ENCODE measurements at regions not wholly inside any gene's neighbourhood (a gene's known extent, or its start where the extent isn't known, plus 50 kb on each side); places are given as distances from the start of the nearest gene placed in this dataset.

DNA sequence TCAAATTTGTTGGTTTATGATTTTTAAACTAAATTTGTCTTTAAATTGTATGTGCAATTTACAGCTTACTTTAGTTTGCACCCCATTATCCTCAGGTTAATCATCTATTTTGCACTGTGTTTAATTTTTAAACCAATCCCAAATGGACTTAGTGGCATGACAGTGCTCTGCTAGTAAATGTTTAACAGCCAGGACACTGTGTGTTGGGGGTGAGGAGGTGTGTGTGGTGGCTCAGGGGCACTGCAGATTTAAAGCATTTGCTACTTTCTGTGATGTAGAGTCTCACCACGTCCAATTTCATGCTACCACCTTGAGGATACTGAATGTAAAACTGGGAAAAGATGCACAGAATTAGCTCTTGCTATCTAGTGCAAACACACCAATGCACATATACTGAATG is 225.7 kb downstream of the HAO1 start:
- no peaks in the 10 kb centered on the region for H3K36me3 ChIP-seq (ENCODE audit: control insufficient read depth in 2 of 3, insufficient read depth in 3 of 3, low read length in 3 of 3)
- no peaks in the 10 kb centered on the region for H3K27me3 ChIP-seq (ENCODE audit: control insufficient read depth, insufficient read depth, low read length)
- TF ChIP-seq, protein P1, sequence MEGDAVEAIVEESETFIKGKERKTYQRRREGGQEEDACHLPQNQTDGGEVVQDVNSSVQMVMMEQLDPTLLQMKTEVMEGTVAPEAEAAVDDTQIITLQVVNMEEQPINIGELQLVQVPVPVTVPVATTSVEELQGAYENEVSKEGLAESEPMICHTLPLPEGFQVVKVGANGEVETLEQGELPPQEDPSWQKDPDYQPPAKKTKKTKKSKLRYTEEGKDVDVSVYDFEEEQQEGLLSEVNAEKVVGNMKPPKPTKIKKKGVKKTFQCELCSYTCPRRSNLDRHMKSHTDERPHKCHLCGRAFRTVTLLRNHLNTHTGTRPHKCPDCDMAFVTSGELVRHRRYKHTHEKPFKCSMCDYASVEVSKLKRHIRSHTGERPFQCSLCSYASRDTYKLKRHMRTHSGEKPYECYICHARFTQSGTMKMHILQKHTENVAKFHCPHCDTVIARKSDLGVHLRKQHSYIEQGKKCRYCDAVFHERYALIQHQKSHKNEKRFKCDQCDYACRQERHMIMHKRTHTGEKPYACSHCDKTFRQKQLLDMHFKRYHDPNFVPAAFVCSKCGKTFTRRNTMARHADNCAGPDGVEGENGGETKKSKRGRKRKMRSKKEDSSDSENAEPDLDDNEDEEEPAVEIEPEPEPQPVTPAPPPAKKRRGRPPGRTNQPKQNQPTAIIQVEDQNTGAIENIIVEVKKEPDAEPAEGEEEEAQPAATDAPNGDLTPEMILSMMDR (IDR thresholded peaks at IDR 0.05; ENCODE audit: borderline replicate concordance, extremely low read depth, insufficient read depth) = peak; percentile 9
- no peak overlapping the region for H3K9ac ChIP-seq (ENCODE audit: low read length in 3 of 3)
- H3K4me1 ChIP-seq (ENCODE audit: control insufficient read depth in 2 of 3, insufficient read depth in 2 of 3, low read depth in 1 of 3, low read length in 3 of 3) = peaks cover 0 to 2% (median 0%) of the 10 kb centered on the region in 3 donors
- peak overlapping the region in 1 of 3 donors; percentile 31 for H3K4me3 ChIP-seq (ENCODE audit: low read length in 3 of 3)
- DNase-seq (peak in 4 of 5 donors; percentile 41 to 80 (median 67)), FAIRE-seq (no peak)
- intact Hi-C loops (cut with DNase I) = no loop called here
- H3K27ac ChIP-seq (ENCODE audit: low read depth in 2 of 2, low read length in 2 of 2) = no peak overlapping the region
- no peaks in the 10 kb centered on the region for H3K9me3 ChIP-seq (ENCODE audit: control insufficient read depth in 2 of 3, insufficient read depth in 1 of 3, low read length in 3 of 3)

DNA sequence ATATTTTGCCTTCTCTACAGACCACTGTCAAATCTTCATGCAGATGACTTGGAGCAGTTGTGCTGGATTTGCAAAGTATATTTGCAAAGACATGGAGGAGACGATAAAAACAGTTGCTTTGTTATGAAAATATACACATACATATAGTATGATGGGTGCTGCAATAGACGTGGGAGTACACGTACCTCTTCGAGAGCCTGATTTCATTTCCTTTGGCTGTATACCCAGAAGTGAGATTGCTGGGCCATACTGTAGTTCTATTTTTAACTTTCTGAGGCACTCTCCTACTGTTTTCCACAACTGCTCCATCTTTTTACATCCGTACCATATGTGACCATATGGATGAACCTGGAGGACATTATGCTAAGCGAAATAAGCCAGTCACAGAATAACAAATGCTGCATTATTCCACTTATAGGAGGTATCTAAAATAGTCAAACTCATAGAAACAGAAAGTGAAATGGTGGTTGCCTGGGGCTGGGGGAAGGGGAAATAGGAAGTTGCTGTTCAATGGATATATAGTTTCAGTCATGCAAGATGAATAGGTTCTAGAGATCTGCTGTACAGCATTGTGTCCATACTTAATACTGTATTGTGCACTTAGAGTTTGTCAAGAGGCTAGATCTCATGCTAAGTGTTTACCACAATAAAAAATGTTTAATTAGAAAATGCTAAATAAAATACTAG is 223.8 kb downstream of the HAO1 start:
- no peak overlapping the region for H3K4me3 ChIP-seq (ENCODE audit: low read length in 3 of 3)
- intact Hi-C loops (cut with DNase I) = no loop called here
- no peaks in the 10 kb centered on the region for H3K36me3 ChIP-seq (ENCODE audit: control insufficient read depth in 2 of 3, insufficient read depth in 3 of 3, low read length in 3 of 3)
- H3K4me1 ChIP-seq (ENCODE audit: control insufficient read depth in 2 of 3, insufficient read depth in 2 of 3, low read depth in 1 of 3, low read length in 3 of 3) = peaks cover 0 to 2% (median 0%) of the 10 kb centered on the region in 3 donors
- no peaks in the 10 kb centered on the region for H3K9me3 ChIP-seq (ENCODE audit: control insufficient read depth in 2 of 3, insufficient read depth in 1 of 3, low read length in 3 of 3)
- H3K27me3 ChIP-seq (ENCODE audit: control insufficient read depth, insufficient read depth, low read length) = no peaks in the 10 kb centered on the region
- no peak overlapping the region for H3K27ac ChIP-seq (ENCODE audit: low read depth in 2 of 2, low read length in 2 of 2)
- no peak overlapping the region for H3K9ac ChIP-seq (ENCODE audit: low read length in 3 of 3)
- TF ChIP-seq, protein P1 (IDR thresholded peaks at IDR 0.05; ENCODE audit: borderline replicate concordance, extremely low read depth, insufficient read depth) = no peak
- FAIRE-seq (no peak), DNase-seq (no peak)

DNA sequence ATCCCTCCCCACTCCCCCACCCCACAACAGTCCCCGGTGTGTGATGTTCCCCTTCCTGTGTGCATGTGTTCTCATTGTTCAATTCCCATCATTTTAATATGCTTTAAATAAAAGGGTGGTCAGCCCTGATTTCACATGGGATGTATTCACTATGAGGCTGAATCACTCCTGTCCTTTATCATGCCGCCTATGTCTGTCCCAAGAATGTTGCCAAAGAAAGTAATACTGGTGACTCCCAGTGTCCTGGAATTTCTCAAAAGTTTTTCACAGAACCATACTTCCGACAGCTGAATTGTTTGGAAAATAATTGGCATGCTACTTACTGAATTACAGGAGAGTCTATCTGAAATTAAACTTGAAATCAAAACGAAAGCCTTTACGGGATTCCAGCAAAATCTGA is 217.7 kb downstream of the HAO1 start:
- Histone ChIP-seq H3K27ac (ENCODE audit: low read depth in 2 of 2, low read length in 2 of 2) (no peak overlapping the region), H3K27me3 (ENCODE audit: control insufficient read depth, insufficient read depth, low read length) (no peaks in the 10 kb centered on the region), H3K4me3 (ENCODE audit: low read length in 3 of 3) (no peak overlapping the region), H3K9me3 (ENCODE audit: control insufficient read depth in 2 of 3, insufficient read depth in 1 of 3, low read length in 3 of 3) (no peaks in the 10 kb centered on the region), H3K9ac (ENCODE audit: low read length in 3 of 3) (no peak overlapping the region), H3K4me1 (ENCODE audit: control insufficient read depth in 2 of 3, insufficient read depth in 2 of 3, low read depth in 1 of 3, low read length in 3 of 3) (no peaks in the 10 kb centered on the region), H3K36me3 (ENCODE audit: control insufficient read depth in 2 of 3, insufficient read depth in 3 of 3, low read length in 3 of 3) (no peaks in the 10 kb centered on the region)
- intact Hi-C loops (cut with DNase I) = no loop called here
- TF ChIP-seq, protein P1 (IDR thresholded peaks at IDR 0.05; ENCODE audit: borderline replicate concordance, extremely low read depth, insufficient read depth) = no peak
- FAIRE-seq (no peak), DNase-seq (no peak)

DNA sequence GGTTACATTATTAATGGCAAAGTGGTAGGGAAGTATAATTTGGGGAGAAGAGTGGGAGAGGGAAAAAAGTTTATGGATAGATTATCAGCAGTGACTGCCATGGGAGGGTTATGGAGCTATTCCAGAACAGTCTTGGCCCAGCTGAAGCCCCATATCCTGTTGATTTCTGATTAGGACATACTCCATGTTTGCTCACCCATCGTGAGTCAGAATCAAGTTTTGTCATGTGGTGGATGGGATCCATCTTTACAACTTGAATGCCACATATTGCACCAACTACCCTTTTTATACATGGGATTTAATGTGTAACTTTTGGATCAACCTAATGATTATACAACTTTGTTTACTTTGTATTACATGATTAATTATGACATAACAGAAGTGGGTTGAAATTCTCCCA is 217.0 kb downstream of the HAO1 start:
- Histone ChIP-seq H3K4me1 (ENCODE audit: control insufficient read depth in 2 of 3, insufficient read depth in 2 of 3, low read depth in 1 of 3, low read length in 3 of 3) (no peaks in the 10 kb centered on the region), H3K36me3 (ENCODE audit: control insufficient read depth in 2 of 3, insufficient read depth in 3 of 3, low read length in 3 of 3) (no peaks in the 10 kb centered on the region), H3K27me3 (ENCODE audit: control insufficient read depth, insufficient read depth, low read length) (no peaks in the 10 kb centered on the region), H3K9ac (ENCODE audit: low read length in 3 of 3) (no peak overlapping the region), H3K27ac (ENCODE audit: low read depth in 2 of 2, low read length in 2 of 2) (no peak overlapping the region), H3K4me3 (ENCODE audit: low read length in 3 of 3) (no peak overlapping the region), H3K9me3 (ENCODE audit: control insufficient read depth in 2 of 3, insufficient read depth in 1 of 3, low read length in 3 of 3) (no peaks in the 10 kb centered on the region)
- DNase-seq = no peak
- TF ChIP-seq, protein P1 (IDR thresholded peaks at IDR 0.05; ENCODE audit: borderline replicate concordance, extremely low read depth, insufficient read depth) = no peak
- intact Hi-C loops (cut with DNase I) = no loop called here
- FAIRE-seq = no peak
